HG03354 (cell line): ENCODE measurements at regions not wholly inside any gene's neighbourhood (a gene's known extent, or its start where the extent isn't known, plus 50 kb on each side); places are given as distances from the start of the nearest gene placed in this dataset.

Source experiments
- ATAC-seq: cut with Tn5 transposase; IDR thresholded peaks from one replicate; pipeline ENCODE4 v1.9.1; 2021; ENCODE audit warnings: mild to moderate bottlenecking; ENCODE audit not compliant: unreplicated experiment, poor library complexity, severe bottlenecking

DNA sequence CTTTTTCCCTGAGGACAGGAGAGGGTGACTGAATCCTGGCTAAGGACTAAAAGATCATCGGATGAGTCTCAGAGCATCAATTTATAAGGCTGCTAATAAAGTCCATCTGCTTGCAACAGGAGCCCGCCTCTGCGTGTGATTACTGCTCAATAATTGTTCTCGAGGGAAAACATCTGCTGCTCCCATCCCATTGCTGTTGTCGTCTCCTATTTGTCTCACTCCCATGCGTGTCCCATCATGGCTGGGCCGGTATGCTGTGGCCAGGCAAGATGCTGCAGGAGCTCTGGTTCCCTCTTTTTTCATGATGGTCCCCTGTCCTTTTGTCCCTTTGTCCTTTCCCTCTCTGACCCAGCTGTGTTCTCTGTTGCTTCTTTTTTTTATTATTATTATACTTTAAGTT lies 121.2 kb downstream of the SPATA19 start:
- no peak for ATAC-seq

DNA sequence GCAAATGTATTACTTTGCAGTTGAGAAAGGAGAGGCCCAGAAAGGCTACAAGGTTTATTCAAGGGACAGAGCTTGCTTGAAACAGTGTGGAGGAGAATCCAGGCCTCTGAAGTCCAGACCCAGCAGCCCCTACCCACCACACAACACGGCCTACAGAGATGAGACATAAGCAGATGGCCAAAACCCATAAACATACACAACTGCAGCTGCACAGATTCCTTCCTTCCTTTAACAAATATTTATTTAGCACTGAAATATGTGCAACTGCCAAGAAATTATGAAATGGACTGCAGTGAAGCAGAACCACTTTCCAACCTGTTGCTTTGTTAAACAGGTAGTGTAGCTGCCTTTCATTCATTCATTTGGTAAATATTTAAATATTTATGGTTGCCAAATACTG lies 122.3 kb downstream of the SPATA19 start:
- no peak for ATAC-seq

DNA sequence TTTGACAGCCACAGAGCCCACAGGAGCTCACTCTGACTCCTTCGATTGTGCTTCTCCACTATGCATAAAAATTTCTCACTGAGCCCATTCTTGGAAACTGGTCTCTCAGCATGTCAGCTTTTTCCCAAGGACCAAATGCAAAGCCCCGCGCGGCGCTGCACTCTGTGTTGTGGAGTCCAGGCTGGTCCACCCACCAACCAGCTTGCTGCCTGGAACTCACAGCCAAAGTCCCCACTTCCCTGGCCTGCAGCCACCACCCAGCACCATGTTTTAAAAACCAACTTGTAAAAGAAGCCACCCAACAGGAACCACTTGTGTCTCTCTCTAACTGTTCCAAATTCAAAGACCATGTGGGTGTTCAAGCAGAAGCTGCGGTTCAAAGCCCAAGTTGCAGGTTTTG lies 124.4 kb downstream of the SPATA19 start:
- no peak for ATAC-seq

DNA sequence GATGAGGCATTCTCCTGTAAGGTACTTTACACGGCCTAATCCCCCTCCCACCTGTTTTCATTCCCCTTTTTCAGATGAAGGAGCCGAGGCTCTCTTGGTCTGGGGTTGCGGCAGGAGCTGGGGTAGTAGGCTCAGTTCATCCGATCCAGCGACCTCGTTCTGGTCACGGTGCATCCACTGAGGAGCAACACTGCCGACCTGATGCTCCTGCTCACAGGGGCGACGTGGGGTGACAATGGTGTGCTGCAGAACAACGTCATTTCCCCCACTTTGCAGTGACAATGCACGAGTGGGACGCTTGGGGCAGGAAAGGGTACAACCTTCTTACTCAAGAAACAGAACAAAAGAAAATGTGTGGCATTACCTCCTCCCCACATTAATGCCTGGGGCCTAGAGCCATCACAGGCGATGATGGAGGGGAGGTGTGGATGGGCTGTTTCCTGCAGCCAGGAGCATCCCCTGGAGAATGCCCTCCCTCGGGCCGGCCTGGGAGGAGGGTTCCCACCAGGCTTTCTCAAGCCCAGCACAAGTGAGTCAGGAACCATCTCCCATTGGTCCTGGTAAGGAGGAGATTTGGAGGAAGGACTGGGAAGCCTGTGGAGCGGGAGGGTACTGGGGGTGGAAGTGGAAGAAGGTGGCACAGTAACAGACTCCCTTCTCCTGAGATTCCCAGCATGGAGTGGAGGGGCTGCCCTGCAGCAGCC lies 125.6 kb downstream of the SPATA19 start:
- ATAC-seq = no peak

DNA sequence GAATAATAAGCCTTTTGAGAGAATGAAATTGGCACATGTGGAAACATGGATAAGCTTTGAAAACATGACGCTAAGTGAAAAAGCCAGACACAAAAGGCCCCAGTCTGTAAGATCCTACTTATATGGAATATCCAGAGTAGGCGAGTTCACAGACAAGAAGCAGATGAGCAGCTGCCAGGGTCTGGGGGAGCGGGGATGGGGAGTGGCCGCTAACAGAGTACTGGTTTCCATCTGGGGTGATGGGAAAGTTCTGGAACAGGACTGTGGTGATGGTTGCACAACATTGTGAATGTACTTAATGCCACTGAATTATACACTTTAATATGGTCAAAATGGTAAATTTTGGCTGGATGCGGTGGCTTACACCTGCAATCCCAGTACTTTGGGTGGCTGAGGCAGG lies 126.5 kb downstream of the SPATA19 start:
- no peak for ATAC-seq

DNA sequence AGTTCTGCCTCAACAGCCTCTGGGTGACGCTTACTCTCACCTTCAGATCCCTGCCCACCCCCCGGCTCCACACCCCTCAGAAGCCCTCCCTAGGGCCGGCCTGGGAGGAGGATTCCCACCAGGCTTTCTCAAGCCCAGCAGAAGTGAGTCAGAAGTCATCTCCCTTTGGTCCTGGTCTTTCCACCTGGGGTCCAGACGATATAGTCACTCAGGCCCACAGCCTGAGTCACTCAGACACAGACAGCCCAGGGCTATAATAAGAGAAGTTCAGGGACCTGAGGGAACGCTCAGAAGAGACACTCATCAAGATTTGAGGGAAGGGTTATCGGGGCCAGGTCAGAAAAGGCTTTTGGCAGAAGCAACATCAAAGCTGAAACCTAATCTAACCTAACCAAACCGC lies 127.1 kb downstream of the SPATA19 start:
- ATAC-seq = no peak

DNA sequence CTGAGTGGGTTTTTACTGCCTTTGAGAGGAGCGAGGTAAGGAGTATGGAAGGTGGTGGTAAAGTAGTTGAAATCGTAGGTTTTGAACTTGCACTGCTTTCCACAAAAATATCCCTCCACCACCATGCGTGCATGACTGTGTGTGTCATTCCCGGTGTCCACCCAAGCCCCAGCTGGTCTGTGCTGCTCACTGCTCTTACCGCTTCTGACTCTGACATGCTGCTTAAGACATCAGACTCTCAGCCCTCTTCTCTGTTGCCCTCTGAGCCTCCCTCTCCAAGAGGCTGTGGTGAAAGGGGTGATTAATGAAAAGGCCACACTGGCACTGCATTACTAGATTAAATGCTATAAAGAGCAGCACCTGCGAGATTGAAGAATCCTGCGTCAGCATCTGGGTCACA lies 128.7 kb downstream of the SPATA19 start:
- ATAC-seq = no peak

DNA sequence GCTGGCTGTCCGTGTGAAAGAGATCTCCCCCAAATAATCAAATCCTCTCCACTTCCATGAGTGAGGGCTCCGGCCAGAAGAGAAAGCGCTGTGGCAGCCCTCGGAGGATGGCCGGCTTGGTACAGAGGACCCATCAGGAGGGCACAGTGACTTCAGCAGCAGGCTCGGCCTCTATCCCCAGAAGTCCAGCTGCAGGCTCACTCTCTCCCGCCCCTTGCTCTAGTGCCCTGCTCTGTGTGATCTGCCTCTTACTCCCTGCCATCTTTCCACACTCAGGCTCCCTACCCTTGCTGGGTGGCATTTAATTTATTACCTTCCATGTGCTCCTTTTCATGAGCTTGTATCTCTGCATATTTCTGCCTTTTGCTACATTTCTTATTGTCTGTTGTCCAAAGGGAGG lies 129.7 kb downstream of the SPATA19 start:
- no peak for ATAC-seq

DNA sequence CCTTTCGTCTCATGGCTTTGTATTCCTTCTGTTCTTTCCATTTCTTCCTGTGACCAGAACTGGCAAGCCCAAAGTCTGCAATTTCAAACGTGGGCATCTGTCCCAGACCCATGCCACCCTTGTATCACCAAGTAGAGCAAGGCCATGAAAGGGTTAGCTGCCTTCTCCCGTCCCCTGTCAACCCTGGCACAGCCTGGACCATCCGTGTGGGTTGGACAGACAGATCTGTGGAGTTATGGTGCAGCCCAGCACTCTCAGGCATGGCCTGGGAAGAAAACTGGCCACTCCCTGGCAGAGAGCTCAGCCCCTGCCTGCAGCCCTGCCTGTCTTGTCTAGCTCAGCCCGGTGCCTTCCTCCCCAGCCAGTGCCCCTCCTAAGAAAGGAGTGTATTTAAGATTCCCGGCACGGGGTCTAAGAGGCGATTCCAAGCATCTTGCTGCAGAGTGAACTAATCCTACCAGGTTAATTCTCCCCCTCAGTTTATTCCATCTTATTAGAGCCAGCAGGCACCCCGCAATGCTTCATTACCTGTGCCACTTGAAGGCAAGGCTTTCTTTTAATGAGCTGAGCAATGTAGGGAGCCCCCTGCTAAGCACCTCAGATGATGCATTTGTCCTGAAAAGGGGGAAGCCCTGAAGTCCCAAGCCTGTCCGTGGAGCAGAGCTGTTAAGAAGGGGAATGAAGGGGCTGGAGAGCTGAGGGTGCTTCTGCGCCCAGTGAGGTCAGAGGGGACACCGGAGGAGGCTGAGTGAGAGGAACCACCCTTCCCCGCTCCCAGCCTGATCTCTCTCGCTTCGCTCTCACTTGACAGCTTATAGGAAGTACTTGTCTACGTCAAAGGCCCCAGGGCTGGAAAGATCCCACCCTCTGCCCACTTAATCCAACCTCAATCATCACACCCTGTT lies 130.6 kb downstream of the SPATA19 start:
- ATAC-seq = no peak

DNA sequence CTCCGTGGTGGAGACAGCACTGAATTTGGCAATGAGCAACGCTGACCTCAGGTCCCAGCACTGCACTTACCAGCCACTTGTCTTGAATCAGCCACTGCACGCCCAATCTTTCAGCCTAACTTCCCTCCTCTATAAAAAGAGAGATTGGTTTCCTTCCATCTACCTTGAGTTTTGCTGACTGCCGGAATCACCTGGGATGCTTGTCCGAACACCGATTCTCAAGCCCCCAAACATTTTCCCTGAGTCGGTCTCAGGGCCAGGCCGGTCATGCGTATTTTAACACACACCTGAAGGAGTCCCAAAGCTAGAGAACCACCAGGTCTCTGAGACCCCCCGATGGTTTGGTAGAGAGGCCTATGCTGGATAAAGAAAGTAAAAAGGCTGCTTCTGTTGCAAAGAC lies 131.5 kb downstream of the SPATA19 start:
- no peak for ATAC-seq

DNA sequence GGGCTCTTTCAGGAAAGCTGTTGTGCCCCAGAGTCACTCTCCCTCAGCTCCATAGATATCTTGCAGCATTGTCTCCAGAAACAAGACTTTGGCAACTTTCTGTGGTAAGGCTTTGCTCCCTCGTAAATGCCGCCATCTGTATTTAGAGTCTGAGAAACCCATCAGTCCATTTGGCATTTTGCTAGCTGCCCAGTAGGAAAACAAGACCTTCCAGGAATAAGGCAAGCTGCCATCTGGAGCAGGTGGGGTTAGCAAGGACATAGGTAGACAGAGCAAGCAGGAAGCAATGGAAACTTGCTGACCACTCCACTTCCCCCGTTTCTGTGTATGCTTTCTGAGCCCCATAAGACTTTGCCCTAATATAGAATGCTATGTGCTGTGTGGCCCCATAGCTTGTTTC lies 131.9 kb downstream of the SPATA19 start:
- no peak for ATAC-seq

DNA sequence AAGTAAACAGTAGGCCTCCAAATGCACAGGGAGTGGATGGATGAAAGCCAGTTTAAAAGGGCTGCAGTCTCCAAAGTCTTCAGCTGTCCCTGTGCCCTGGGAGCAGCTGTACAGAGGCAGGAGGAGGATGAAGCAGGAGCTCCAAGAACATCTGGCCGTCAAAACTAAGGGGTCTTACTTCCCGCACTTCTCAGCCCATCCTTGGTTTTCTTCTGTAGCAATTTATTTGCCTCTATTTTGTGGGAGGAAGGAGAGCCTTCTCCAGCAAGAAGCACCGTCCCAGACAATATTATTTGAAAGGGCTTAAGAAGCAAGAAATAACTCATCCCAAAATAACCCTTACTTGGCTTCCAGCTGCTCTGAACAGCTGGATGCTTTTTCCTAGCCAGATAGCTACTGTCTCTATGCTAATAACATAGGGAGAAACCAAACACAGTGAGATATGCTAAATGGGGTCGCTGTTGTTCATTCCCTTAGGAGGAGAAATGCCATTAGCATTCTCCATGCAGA lies 133.2 kb downstream of the SPATA19 start:
- no peak for ATAC-seq

DNA sequence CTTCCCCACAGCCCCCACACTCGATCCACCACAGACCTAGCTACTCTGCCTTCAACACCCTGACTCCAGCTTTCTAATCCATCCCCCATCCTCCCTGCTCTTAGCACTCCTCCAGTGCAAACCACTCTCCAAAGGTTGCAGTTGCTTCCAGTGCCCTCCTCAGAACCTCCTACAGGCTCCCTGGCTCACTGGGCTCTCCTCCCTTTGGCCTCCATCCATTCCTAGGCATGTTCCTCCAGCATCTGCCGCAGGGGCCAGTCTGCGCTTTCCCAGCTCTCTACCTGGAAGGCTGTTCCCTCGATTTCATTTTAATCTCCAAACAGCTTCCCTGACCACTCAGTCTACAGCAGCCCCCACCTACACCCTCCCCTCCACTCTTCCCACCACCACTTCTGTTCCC lies 133.8 kb downstream of the SPATA19 start:
- ATAC-seq = no peak

DNA sequence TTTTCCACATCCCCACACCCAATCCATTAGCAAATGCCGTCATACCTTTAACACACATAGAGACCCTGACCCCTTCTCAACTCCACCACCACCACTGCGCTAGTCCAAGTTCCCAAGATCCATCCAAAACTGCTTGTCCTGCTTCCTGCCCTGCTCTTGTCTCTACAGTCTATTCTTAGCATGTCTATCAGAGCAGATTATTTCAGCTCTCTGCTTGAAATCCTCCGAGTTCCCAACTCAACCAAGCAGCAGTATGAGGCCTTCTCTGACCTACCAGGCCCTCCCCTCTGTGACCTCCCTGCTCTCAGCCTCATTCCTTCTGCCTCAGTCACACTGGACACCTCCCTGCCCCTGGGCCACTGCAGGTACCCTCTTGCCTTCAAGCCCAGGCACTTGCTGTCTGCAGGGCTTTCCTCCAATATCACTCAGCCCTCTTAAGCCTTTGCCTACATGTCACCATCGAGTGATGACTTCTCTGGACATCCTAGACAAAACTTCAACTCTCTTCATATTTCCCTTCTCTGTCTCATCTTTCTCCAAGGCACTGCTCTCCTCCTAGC lies 134.6 kb downstream of the SPATA19 start:
- ATAC-seq = no peak

DNA sequence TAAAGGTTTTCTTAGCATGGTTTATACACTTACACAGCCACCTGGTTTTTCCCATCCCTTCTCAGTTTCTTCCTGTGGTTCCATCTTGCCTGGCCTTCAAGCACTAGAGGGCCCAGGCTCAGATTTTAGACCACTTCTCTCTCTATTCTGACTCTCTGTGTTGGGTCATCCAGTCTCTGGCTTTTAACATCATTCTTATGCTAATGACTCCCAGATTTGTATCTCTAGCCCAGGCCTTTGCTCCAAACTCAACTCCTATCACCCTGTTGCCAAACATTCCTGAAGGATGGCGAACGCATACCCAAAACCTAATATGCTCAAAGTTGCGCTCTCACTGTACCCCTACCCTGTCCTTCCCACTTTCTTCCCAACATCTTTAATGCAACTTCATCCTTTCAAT lies 135.1 kb downstream of the SPATA19 start:
- no peak for ATAC-seq

DNA sequence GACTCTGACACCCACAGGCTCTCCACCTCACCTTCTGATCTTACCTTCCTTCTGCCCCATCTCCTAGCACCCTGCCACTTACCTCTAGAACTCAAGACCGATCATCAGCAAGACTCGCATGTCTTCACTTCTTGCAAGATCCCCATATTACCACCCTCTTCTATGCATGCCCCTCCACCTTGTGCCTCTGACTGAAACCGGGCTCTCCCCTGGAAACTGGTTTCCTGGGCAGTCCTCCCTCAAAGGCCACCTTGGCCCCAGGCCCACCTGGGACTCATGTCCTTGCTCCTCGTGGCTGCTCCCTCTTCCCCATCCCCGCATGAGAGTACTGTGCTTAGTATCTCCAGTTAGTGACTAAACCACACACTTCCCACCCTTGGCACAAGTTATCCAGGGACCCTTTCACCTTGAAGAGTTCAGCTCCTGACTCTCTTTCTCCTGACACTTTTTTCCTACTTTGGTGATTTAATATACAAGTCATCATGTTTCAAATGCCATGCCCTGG lies 136.7 kb downstream of the SPATA19 start:
- no peak for ATAC-seq

DNA sequence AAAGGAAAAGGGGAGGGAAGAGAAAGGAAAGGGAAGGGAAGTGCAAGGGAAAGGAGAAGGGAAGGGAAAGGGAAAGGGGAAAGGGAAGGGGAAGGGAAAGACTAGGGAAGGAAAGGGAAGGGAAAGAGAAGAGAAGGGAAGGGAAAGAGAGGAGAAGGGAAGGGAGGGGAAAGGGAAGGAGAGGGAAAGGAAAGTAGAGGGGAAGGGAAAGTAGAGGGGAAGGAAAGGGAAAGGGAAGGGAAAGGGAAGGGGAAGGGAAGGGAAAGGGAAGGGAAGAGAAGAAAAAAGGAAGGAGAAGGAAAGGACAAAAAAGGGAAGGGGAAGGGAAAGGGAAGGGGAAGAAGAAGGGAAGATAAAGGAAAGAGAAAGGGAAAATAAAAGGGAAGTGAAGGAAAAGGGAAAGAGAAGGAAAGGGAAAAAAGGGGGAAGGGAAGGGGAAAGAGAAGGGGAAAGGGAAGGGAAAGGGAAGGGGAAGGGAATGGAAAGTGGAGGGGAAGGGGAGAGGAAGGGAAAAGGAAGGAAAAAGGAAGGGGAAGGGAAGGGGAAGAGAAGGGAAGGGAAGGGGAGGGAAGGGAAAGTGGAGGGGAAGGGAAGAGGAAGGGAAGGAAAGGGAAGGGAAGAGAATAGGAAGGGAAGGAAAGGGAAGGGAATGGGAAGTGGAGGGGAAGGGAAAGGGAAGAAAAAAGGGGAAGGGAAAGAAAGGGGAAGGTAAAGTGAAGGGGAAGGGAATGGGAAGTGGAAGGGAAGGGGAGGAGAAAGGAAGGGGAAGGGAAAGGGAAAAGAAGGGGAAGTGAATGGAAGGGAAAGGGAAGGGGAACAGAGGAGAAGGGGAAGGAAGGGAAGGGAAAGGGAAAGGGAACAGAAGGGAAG lies 138.2 kb downstream of the SPATA19 start:
- ATAC-seq = no peak

DNA sequence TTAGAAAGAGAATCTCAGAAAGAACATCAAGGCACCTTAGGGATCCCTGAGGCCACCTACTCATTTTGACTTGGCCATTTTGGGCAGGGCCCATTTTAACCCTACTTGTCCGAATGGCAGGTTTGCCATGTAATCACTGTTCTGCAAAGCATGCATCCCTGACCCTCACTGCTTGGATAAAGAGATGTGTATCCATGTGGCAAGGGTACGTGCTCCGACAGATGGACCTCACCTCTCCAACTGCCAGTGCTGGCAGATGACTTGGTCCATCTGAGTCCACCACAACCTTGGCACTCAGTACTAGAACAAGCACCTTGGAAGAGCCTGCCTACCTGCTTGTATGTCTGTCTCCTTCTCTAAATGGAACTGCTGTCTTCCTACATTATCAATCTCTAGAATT lies 139.4 kb downstream of the SPATA19 start:
- ATAC-seq = no peak

DNA sequence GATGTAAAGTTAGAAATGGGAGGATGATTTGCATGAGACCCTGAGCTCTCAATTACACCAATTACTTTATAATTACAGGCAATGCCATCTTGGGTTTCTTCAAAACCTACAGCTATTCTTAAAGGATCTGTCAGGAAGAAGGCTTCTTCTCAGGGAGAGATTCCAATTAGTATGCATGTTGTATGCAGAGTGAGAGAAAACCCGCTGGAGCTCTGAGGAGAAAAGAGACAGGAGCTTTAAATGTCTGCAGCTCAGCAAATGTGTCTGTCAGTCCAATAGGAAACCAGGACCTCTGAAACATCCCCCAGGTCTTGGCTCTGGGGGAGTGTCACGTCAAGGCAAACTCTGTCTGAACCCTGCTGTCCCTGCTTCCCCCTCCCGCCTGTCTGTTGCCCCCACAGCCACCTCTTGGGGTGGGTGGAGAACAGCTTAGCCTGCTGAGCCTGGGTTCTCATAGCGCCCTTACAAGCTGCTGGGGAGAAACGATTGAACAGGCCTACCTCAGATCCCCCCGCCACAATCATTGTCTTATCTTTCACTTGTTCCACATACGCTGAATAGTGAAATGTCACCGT lies 140.2 kb downstream of the SPATA19 start:
- ATAC-seq = no peak
